HG02610 (cell line): ENCODE measurements at regions not wholly inside any gene's neighbourhood (a gene's known extent, or its start where the extent isn't known, plus 50 kb on each side); places are given as distances from the start of the nearest gene placed in this dataset.

Experiments
- ATAC-seq: cut with Tn5 transposase; IDR thresholded peaks from one replicate; pipeline ENCODE4 v1.9.1; 2021; ENCODE audit warnings: mild to moderate bottlenecking, moderate library complexity; ENCODE audit not compliant: unreplicated experiment

GRCh38 chr4:176971576-176972115 lies 178.9 kb upstream of the VEGFC start:
- no peak for ATAC-seq

GRCh38 chr4:176979416-176979815 lies 186.7 kb upstream of the VEGFC start:
- ATAC-seq, result no peak

- no peak for ATAC-seq
Measured at GRCh38 chr4:176981074-176981473, 188.4 kb upstream of the VEGFC start.

GRCh38 chr4:176981551-176981950 lies 188.8 kb upstream of the VEGFC start:
- ATAC-seq, result no peak

GRCh38 chr4:176988226-176988625 lies 195.5 kb upstream of the VEGFC start:
- ATAC-seq, result no peak

GRCh38 chr4:176989186-176989585 lies 196.5 kb upstream of the VEGFC start:
- ATAC-seq, result no peak

- no peak for ATAC-seq
Measured at GRCh38 chr4:176999935-177000543, 207.3 kb upstream of the VEGFC start.

- no peak for ATAC-seq
Measured at GRCh38 chr4:177001271-177002175, 208.8 kb upstream of the VEGFC start.

- ATAC-seq, result peak; percentile 45
Measured at GRCh38 chr4:177005674-177006230, 213.0 kb upstream of the VEGFC start.

- peak; percentile 47 for ATAC-seq
Measured at GRCh38 chr4:177006331-177006730, 213.6 kb upstream of the VEGFC start.

- ATAC-seq, result no peak
Measured at GRCh38 chr4:177008071-177008835, 215.5 kb upstream of the VEGFC start.

- ATAC-seq, result no peak
Measured at GRCh38 chr4:177008836-177009501, 216.2 kb upstream of the VEGFC start.

- ATAC-seq, result no peak
Measured at GRCh38 chr4:177010418-177010817, 217.7 kb upstream of the VEGFC start.

GRCh38 chr4:177012918-177013545 lies 220.3 kb upstream of the VEGFC start:
- no peak for ATAC-seq

- ATAC-seq, result no peak
Measured at GRCh38 chr4:177016541-177017141, 223.9 kb upstream of the VEGFC start.

GRCh38 chr4:177023951-177024350 lies 231.2 kb upstream of the VEGFC start:
- ATAC-seq, result no peak

- ATAC-seq, result no peak
Measured at GRCh38 chr4:177032341-177032740, 239.6 kb upstream of the VEGFC start.

GRCh38 chr4:177033135-177033534 lies 240.4 kb upstream of the VEGFC start:
- no peak for ATAC-seq

- ATAC-seq, result no peak
Measured at GRCh38 chr4:177033632-177034031, 240.9 kb upstream of the VEGFC start.

- no peak for ATAC-seq
Measured at GRCh38 chr4:177041356-177041755, 248.6 kb upstream of the VEGFC start.
